NCI-H2227 (cell line): ENCODE measurements at regions not wholly inside any gene's neighbourhood (a gene's known extent, or its start where the extent isn't known, plus 50 kb on each side); places are given as distances from the start of the nearest gene placed in this dataset.
A peak's percentile ranks its signal among the peaks of the same experiment; 100 is the strongest.
"Not testable (repeated sequence)": the region's sequence is repeated elsewhere in the genome, so short reads cannot be mapped to it uniquely, and the experiment has no call there.

ENCODE experiments used
- DNase-seq: peaks from one replicate; lab custom pipeline; 2025; ENCODE audit not compliant: unreplicated experiment; lab: John Stamatoyannopoulos, UW

GRCh38 chr9:30015073-30015472 lies 2369.4 kb upstream of the ACO1 start:
- DNase-seq, result no peak

- DNase-seq, result no peak
Measured at GRCh38 chr9:30020161-30020560, 2364.3 kb upstream of the ACO1 start.

- no peak for DNase-seq
Measured at GRCh38 chr9:30035761-30036160, 2348.7 kb upstream of the ACO1 start.

GRCh38 chr9:30036558-30036957 lies 2347.9 kb upstream of the ACO1 start:
- DNase-seq, result no peak

- DNase-seq, result no peak
Measured at GRCh38 chr9:30039712-30040111, 2344.7 kb upstream of the ACO1 start.

- no peak for DNase-seq
Measured at GRCh38 chr9:30048396-30048795, 2336.0 kb upstream of the ACO1 start.

GRCh38 chr9:30058463-30058862 lies 2326.0 kb upstream of the ACO1 start:
- no peak for DNase-seq

GRCh38 chr9:30060976-30061375 lies 2323.5 kb upstream of the ACO1 start:
- no peak for DNase-seq

GRCh38 chr9:30065888-30066287 lies 2318.6 kb upstream of the ACO1 start:
- no peak for DNase-seq

GRCh38 chr9:30069236-30069635 lies 2315.2 kb upstream of the ACO1 start:
- DNase-seq, result not testable (repeated sequence)

- DNase-seq, result peak; percentile 39
Measured at GRCh38 chr9:30075022-30075421, 2309.4 kb upstream of the ACO1 start.

GRCh38 chr9:30075451-30076199 lies 2308.8 kb upstream of the ACO1 start:
- no peak for DNase-seq

GRCh38 chr9:30078195-30078594 lies 2306.2 kb upstream of the ACO1 start:
- no peak for DNase-seq

- no peak for DNase-seq
Measured at GRCh38 chr9:30089428-30089827, 2295.0 kb upstream of the ACO1 start.

- DNase-seq, result no peak
Measured at GRCh38 chr9:30103647-30104394, 2280.6 kb upstream of the ACO1 start.

- DNase-seq, result not testable (repeated sequence)
Measured at GRCh38 chr9:30107134-30107533, 2277.3 kb upstream of the ACO1 start.

- DNase-seq, result no peak
Measured at GRCh38 chr9:30116673-30117217, 2267.7 kb upstream of the ACO1 start.

GRCh38 chr9:30120666-30121065 lies 2263.8 kb upstream of the ACO1 start:
- DNase-seq, result no peak

GRCh38 chr9:30121611-30122010 lies 2262.8 kb upstream of the ACO1 start:
- no peak for DNase-seq

GRCh38 chr9:30125881-30126280 lies 2258.6 kb upstream of the ACO1 start:
- DNase-seq, result no peak

- DNase-seq, result no peak
Measured at GRCh38 chr9:30127371-30127770, 2257.1 kb upstream of the ACO1 start.

- DNase-seq, result no peak
Measured at GRCh38 chr9:30140407-30140806, 2244.0 kb upstream of the ACO1 start.
